Anterior cingulate cortex (tissue), 58 donors: ENCODE measurements at regions not wholly inside any gene's neighbourhood (a gene's known extent, or its start where the extent isn't known, plus 50 kb on each side); places are given as distances from the start of the nearest gene placed in this dataset.

Experiments
- DNase-seq, 58 donors: peaks; one replicate each; lab custom pipeline; 2025; lab: John Stamatoyannopoulos, UW

DNA sequence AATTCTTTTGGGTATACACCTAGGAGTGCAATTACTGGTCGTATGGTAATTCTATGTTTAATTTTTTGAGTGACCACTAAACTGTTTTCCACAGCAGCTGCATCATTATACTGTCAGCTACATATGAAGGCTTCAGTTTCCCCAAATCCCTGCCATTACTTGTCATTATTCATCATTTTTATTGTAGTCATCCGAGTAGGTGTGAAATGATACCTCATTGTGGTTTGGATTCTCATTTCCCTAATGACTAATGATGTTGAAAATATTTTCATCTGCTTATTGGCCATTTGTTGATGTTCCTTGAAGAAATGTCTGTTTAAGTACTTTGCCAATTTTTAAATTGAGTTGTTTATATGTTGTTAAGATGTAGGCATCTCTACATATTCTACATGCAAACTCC, 633.6 kb upstream of the IMPG1 start:
- no peak for DNase-seq

DNA sequence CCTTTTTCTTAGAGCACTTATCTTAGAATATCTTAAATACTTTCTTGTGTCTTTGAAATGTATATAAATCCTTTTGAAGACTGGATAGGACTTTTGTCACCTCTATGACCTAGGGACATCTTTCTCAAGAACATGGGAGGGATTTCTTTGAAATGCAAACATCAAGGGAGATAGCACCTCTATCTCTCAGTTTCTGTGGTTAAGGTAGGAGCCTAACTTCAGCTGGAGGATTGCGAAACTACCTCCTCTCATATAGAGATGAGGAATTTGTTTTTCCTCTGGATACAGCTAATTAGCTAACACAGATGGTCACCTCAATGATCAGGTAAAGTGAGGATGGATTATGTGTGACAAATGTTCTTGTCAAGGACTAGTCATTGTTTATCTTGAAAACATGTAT, 631.3 kb upstream of the IMPG1 start:
- no peak for DNase-seq

DNA sequence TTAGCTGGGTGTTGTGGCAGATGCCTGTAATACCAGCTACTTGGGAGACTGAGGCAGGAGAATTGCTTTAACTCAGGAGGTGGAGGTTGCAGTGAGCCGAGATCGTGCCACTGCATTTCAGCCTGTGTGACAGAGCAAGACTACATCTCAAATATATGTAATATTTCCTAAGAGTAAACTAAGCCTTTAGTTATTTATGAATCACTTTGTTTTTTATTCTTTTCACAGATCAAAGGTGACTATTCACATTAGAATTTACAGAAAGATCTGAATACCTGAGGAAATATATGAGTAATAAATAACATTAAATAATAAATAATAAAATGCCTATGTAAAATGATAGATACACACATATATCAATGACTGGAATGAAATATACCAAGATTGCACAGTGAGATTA, 630.8 kb upstream of the IMPG1 start:
- DNase-seq = no peak

DNA sequence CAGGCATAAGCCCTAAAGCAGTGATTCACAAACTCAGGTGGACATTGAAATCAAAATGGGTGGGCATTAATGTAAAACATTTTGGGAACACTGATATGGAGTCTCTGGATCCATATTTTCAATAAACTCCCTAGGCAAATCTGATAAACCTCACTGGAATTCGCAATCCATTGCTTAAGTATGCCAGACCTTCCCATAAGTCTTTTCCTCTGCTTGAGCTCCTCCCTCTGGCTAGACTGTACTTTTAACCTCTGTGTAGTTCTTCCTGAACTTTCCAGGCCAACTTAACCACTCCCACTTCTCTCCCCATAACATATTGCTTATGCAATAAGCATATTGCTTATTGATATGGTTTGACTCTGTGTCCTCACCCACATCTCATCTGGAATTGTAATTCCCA, 629.7 kb upstream of the IMPG1 start:
- no peak for DNase-seq

DNA sequence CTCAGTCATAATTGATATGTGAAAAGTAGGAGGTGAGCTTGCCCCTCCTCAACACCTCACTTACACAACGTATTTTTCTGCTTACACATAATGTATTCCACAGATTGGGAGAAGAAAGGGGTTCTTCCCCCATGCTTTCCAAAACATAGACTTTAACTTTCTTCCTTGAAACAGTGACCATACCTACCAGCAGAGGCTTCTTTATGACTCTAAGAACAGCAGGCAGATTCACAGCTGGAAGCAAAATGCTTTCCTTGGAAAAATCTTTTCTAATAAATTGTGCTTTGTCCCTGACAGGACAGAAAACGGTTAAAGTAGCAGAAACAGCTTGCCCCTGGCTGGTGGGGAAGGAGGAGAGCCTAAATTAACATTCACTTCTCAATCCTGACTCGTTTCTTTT, 629.1 kb upstream of the IMPG1 start:
- DNase-seq = no peak

DNA sequence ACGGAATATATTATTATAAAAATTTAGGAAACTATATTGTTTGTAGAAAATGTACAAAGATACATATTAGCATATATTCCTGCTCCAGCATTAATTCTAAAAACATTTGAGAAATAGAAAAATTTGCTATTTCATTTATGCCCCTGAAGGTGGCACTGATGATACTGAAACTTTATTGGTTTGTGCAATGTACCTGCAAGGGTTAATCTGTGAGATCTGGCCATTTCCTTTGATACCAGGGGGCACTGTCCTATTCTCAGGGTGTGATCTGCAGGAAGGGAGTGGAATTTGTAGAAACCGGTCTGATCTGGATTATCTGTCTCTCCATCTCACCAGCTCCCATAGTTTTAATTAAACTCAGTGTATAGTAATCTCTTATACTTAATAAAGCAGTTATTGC, 625.1 kb upstream of the IMPG1 start:
- DNase-seq = no peak

DNA sequence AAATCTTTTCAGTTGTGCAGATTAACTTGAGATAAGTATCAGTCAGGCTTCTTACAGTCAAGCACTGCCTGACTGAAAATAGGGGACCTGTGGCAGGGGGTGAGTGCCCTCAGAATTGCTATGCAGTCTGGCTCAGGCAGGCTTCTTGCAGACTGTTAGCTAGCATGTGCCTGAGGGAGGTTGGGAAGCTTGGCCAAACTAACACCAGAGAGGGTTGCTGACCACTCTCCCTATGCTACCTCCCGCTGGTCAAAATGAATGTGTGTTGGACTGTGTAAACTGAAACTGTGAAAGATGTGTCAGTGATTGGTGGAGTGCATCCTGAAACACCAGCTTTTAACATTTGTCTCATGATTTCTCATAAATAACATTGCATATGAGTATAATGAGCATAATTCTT, 622.3 kb upstream of the IMPG1 start:
- no peak for DNase-seq

DNA sequence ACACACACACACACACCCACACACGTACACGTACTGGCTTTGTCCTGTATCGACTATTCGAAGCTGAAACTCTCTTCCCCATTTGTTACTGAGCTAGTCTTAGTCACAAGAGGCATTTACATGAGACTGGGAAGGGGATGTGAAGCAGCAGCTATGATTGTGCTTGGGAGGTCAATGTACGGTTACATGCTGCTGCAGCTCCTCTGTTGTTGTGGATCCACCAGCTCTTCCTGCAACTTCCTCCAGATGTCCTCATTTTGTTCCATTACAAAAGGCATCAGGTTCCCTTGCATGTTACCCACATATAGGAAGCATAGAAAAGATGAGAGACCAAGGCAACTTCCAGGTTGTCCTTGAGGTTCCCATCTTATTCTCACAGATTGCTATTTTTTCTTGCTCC, 612.4 kb upstream of the IMPG1 start:
- DNase-seq = no peak

DNA sequence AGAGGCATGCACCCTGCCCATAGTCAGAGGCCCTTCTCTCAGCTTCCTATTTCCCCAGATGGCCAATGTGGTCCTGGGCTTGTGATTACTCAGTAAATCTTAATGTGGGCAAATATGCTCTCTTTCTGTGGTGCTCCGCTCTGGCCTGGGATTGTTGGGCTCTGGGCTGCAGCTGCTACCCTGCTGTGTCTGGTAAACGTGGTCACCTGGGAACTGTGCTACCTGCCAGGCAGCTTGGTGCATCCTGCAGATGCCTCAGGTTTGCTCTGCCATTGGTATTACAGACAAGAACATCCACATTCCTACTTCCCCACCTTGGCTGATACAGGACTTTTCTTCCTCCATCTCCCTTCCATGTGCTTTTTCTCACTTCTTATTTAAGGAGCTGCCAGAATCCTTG, 611.5 kb upstream of the IMPG1 start:
- no peak for DNase-seq

DNA sequence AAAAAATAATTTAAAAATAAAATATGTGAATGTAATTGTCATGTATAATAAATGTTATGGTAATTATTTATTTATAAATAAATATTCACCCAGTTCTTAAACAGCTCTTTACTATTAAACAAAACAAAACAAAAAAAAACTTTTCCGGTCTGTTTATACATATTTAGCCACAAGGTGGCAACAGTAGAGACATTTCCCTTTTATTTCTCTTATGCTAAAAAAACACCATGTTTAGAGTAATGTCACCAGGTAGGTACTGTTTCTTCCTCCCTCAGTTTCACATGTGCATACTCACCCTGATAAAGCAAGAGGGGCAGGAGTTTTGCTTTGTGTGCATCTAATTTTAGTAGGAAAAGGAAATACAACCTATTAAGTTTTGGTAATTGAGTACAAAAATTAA, 610.4 kb upstream of the IMPG1 start:
- DNase-seq = no peak

DNA sequence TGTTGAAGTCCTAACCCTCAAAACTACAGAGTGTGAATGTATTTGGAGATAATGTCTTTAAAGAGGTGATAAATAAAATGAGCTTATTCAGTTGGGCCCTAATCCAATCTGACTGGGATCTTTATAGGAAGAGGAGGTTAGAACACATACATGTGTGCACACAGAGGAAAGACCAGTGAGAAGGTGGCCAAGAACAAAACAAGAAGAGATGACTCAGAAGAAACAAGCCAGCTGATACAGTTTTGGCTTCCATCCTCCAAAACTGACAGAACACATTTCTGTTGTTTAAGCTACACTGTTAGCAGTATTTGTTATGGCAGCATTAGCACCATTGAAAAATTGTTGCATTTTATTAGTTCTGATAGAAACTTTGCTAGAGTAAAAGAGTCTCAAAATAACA, 609.3 kb upstream of the IMPG1 start:
- DNase-seq = no peak

DNA sequence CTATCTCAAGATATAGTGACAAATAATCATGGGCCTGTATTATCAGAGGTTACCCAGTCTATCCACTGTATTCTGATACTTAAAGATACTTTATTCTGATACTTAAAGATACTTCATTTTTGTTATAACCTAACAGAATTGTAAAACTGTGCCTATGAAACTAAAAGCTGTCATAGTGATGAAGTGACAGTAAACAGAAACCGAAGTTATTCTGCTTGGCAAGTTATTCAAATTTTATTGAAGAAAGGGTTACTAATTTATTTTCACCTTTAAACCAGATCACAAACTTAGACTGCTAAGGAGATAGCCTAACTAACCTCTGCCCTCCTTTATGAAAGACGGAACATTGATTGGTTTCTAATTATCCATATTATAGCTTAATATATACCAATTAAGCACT, 604.6 kb upstream of the IMPG1 start:
- no peak for DNase-seq

DNA sequence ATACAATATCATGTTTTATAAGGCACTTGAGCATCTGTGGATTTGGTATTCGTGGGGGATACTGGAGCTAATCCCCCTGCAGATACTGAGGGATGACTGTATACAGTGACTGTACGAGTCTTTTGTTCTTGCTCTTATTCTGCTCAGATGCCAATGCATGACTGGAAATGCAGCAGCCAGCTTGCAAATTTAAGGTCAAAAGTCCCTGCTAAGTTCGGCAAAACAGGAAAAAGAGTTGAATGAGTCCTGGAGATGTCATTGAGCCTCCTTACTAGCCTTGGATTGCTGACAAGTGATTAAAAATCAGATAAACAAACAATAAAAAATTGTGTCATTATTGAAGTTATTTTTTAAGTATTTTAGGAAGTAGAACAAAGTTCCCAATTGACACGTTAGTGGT, 599.3 kb upstream of the IMPG1 start:
- no peak for DNase-seq

DNA sequence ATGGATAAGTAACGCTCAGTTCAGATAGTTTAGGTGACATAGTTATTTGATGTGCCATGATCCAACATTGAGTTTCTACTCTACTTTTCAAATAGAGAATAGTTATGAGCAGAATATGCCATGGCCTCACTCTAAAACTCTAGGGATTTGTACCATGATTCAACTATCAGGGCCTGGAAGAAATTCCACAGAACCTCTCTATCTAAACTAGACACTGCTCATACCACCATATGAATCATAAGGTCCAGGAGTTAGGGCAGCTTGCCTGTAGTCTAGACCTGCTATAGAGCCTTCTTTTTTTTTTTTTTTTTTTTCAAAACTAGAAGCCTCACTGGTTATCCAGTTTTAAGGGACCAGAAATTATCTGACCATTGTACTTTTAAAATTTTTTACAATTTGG, 571.8 kb upstream of the IMPG1 start:
- no peak for DNase-seq

DNA sequence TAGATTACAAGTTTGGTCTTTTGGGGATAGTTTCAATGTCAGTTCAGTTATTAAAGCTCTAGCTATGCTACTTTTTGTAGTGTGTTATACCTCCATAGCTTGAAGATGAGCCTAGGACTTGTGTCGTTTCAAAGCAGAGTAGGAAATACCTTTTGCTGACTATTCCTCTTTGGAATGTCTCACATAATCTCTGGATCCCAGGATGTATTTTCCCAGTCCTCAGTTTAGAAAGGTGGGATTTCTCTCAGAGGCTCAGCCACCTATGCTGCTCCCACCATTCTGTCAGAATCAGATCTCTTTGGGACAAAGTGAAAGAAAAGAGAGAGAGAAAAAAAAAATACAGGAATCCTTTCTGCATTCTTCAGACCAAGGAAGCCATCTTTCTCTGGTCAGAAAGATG, 567.5 kb upstream of the IMPG1 start:
- no peak for DNase-seq

DNA sequence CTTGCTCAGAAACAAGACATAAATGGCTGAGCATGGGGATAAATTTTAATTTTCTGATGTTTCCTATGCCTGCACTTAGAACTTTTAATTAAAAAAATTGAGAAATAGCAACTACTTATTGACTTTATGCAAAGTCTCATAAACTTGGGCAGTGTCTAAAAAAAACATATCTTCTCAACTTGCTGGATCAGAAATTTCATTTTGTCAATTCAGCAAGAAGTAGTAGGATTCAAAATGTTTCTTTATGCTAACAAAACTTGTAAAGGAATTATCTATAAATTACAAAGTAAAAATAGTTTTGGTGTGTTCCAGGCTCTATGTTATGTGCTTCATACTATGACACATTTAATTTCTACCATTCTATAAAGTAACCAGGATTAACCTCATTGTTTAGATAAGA, 562.2 kb upstream of the IMPG1 start:
- DNase-seq = no peak

DNA sequence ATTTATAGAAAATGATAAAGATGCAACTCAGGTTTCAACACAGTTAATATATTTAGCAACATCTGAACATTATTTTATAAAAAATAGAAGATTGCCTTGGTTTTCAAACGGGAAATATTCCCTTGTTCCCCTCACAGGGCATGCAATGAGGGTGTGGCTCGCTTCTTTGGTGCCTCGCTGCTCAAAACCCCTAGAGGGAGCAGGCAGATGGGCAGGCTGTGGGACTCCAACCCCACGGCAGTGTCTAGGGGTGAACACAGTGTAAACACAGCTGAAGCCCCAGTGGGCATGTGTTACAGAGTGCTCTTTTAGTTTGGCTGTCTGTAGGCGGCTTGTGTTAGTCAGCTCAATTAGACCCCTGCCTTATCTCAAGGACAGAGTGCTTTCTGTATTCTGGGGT, 560.8 kb upstream of the IMPG1 start:
- DNase-seq = no peak

DNA sequence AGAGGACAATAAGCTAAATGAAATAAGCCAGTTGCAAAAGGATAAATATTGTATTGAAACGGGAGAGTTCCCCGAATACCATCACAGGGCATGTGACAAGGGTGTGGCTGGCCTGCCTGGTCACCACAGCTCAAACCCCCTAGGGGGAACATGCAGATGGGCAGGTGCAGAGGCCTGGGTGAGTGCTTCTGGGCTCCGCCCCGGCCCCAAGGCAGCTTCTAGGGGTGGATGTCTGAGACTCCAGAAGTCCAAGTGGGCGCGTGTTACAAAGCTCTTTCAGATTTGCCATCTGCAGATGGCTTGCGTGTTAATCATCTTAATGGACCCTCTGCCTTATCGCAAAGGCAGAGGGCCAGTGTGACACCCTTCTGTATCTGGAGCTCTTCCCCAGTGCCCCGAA, 559.2 kb upstream of the IMPG1 start:
- DNase-seq = no peak

DNA sequence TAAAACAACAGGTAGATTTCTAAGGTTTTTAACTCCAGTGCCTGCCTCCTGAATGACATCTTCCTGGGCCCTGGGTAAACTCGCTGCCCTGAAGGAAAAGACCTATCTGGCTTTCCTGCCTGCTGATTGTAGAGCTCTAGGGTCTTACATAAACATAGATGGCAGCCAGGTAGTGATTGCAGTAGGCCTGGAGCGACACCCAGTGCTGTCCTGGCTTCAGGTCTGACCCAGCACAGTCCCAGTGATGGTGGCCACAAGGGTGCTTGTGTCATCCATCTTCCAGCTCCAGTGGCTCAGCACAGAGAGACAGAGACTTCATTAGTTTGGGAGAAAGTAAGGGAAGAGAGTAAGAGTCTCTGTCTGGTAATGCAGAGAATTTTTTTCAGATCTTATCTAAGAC, 542.9 kb upstream of the IMPG1 start:
- no peak for DNase-seq

DNA sequence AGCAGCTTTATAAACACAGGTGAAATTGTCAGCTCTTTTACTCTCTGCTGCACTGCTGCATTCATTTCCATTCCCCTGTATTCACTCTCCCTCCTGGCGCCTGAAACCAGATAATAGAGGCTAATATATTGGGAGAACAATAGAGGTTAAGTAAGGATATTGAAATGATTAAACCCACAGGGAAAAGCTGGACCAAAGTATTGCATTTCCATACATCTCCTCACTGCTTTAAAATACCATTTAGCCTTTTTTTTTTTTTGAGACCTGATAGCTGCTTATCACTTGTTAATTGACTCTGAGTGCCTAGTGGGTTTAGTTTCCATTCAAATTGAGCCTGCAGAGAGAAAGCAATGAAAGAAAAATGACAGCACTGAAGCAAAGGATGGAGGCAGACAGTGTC, 540.5 kb upstream of the IMPG1 start:
- no peak for DNase-seq

DNA sequence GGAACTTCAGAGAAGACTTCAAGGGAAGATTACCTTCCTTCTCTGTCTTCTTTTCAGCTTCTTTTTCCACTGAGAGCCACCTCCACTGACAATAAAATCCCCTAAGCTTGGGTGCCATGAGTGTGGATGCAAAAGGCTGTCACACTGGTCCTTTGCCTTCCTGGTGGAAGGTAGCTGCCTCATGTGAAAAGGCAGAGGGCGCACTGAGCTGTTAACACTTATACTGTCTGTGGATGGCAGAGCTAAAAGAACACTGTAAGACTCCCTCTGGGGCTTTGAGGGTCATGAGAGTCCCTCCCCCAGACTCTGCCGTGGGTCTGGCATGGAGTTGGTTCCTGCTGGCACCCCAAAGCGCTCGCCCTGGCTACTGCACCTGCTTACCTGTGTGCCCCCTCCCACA, 536.7 kb upstream of the IMPG1 start:
- no peak for DNase-seq

DNA sequence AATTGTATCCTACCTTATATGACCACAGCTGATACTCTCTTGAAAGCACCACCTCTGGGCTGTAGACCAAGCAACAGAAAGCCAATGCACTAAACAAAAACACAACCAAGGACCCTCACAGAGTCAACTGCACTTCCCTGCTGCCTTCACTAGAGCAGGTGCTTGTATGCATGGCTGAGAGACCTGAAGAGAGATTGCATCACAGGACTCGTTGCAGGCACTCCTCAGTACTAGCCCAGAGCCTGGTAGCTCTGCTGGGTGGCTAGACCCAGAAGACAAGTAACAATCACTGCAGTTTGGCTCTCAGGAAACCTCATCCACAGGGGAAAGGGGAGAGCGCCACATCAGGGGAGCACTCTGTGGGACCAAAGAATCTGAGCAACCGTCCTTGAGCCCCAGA, 521.6 kb upstream of the IMPG1 start:
- DNase-seq = no peak

DNA sequence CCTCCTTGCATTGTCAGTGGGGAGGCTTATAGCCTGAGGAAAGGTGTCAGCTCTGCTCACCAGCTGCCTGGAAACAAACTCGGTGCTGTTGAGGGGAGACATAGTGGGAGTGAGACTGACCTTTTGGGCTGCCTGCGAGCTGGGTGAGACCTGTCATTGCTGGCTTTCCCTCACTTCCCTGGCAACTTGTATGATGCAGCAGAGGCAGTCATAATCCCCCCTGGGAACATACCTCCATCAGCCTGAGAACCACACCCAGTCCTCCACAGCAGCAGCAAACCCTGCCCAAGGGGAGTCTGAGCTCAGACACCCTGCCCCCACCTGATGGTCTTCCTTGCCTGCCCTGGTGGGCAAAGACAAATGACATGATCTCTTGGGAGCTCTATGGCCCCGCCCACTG, 521.2 kb upstream of the IMPG1 start:
- no peak for DNase-seq

DNA sequence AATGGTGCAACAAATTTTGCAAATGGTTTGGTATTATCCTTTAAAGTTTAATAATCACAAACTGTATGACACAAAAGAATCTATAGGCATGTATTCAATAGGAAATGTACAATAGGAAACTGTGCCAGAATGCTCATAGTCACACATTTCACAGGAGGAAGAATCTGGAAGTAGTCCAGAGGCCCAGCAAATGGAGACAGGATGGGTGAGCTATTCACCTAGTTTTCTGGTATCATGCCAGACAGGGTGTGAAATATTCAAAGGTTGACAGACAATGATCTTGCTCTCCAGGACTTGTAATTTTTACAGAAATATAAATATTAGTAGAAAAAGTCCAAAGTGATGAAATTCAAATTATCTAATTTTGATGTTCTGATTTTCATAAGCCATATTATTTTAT, 520.1 kb upstream of the IMPG1 start:
- no peak for DNase-seq
